Esophagus muscularis mucosa (tissue), 4 donors: ENCODE measurements at regions not wholly inside any gene's neighbourhood (a gene's known extent, or its start where the extent isn't known, plus 50 kb on each side); places are given as distances from the start of the nearest gene placed in this dataset.

Experiments
- DNase-seq: peaks from one replicate; pipeline ENCODE4 v3.0.0-alpha.2; 2017; ENCODE audit errors: extremely low spot score
- H3K27ac ChIP-seq, 4 donors: fragments of 200-600 bp; sonication (generic); replicated peaks in 1 of 4; 1 replicate in 3 of 4; 2 replicates in 1 of 4; pipeline ENCODE4 v1.5.1; 2016 to 2019; ENCODE audit warnings: mild to moderate bottlenecking in 1 of 4
- H3K27me3 ChIP-seq, 4 donors: fragments of 200-600 bp; sonication (generic); one replicate each; pipeline versions ENCODE4 v1.5.1 to v1.6.0; 2016 to 2019
- H3K36me3 ChIP-seq, 4 donors: fragments of 200-600 bp; sonication (generic); one replicate each; pipeline ENCODE4 v1.5.1; 2016 to 2019
- H3K4me1 ChIP-seq, 4 donors: fragments of 200-600 bp; sonication (generic); one replicate each; pipeline ENCODE4 v1.5.1; 2016 to 2019
- H3K4me3 ChIP-seq, 4 donors: fragments of 200-600 bp; sonication (generic); 1 replicate in 2 of 4; 2 replicates in 2 of 4; pipeline ENCODE4 v1.5.1; 2016 to 2019; ENCODE audit warnings: mild to moderate bottlenecking in 4 of 4, moderate library complexity in 1 of 4
- H3K9me3 ChIP-seq, 4 donors: fragments of 200-600 bp; sonication (generic); 1 replicate in 3 of 4; 2 replicates in 1 of 4; pipeline ENCODE4 v1.5.1; 2016 to 2019
- EP300 ChIP-seq: sonication (generic); formaldehyde crosslinking; IDR thresholded peaks from one replicate; pipeline ENCODE4 v1.6.1; 2017; ENCODE audit warnings: antibody characterized with exemption
- POLR2A ChIP-seq: fragments of 450-650 bp; IDR thresholded peaks from one replicate; pipeline ENCODE4 v1.6.1; 2017; ENCODE audit warnings: antibody characterized with exemption, moderate library complexity, mild to moderate bottlenecking, low read depth
- POLR2AphosphoS5 ChIP-seq, 2 donors: sonication (generic); formaldehyde crosslinking; IDR thresholded peaks; one replicate each; pipeline ENCODE4 v1.6.1; 2017; ENCODE audit warnings: antibody characterized with exemption in 2 of 2
- WGBS: methylation state at CpG from one replicate; pipeline ENCODE4 v1.1.5; 2018; 5-methylcytosine and 5-hydroxymethylcytosine counted together
- intact Hi-C: fragments of 100-400 bp; cut with DNase I; formaldehyde crosslinking; loops from one replicate; pipeline ENCODE4 v1.15.1; 2023
- TF ChIP-seq, protein P1 (sequence below), 3 experiments: fragments of 200-600 bp in 2 of 3; fragments of 450-650 bp in 1 of 3; sonication (generic) in 2 of 3; IDR thresholded peaks; one replicate each; pipeline ENCODE4 v1.5.1; 2017 to 2019; ENCODE audit warnings: antibody characterized with exemption in 3 of 3, mild to moderate bottlenecking in 2 of 3, moderate library complexity in 1 of 3

DNA sequence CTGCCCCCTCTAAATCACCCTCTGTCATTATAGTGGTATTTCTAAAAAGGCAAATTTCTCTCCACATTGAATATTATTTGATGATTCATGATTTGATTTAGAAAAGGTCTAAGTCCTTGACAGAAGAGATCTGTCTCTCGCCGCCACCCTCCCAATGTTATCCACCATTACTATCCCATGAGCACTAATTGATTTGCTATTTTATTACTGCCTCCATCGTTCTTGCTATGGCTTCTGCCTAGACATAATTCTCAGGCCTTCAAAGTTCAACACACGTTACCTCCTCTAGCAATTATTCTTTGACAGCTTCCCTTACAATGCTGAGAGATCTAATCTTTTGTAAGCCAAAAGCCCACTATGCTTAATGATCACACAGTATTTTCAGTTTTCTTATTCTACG is 507.0 kb upstream of the CHAC2 start:
- Histone ChIP-seq H3K9me3 (no peaks in the 10 kb centered on the region), H3K4me1 (no peaks in the 10 kb centered on the region), H3K4me3 (no peak overlapping the region), H3K27me3 (no peaks in the 10 kb centered on the region), H3K27ac (no peak overlapping the region), H3K36me3 (no peaks in the 10 kb centered on the region)
- intact Hi-C loops, result no loop called here
- no peak for DNase-seq
- TF ChIP-seq POLR2AphosphoS5 (IDR thresholded peaks at IDR 0.05) (no peak), POLR2A (no peak), EP300 (no peak)
- TF ChIP-seq, protein P1, sequence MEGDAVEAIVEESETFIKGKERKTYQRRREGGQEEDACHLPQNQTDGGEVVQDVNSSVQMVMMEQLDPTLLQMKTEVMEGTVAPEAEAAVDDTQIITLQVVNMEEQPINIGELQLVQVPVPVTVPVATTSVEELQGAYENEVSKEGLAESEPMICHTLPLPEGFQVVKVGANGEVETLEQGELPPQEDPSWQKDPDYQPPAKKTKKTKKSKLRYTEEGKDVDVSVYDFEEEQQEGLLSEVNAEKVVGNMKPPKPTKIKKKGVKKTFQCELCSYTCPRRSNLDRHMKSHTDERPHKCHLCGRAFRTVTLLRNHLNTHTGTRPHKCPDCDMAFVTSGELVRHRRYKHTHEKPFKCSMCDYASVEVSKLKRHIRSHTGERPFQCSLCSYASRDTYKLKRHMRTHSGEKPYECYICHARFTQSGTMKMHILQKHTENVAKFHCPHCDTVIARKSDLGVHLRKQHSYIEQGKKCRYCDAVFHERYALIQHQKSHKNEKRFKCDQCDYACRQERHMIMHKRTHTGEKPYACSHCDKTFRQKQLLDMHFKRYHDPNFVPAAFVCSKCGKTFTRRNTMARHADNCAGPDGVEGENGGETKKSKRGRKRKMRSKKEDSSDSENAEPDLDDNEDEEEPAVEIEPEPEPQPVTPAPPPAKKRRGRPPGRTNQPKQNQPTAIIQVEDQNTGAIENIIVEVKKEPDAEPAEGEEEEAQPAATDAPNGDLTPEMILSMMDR (IDR thresholded peaks at IDR 0.05), result no peak
- 94% methylated on average over 5 of the region's 5 CpGs for WGBS

DNA sequence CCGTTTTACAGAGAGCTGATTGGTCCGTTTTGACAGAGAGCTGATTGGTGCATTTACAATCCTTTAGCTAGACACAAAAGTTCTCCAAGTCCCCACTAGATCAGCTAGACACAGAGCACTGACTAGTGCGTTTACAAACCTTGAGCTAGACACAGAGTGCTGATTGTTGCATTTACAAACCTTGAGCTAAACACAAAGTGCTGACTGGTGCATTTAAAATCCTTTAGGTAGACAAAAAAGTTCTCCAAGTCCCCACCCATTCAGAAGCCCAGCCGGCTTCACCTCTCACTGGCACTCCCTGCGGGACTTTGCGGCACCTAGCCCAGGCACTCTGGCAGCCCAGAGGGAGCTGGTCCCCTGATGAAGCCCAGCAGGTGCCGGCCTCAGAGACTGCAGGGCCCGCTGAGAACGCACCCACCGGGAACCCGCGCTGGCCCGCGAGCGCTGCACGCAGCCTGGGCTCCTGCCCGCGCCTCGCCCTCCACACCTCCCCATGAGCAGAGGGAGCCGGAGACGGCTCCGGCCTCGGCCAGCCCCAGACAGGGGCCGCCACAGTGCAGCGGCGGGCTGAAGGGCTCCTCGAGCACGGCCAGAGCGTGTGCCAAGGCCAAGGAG is 508.1 kb upstream of the CHAC2 start:
- WGBS, result 96% methylated on average over 23 of the region's 29 CpGs
- TF ChIP-seq EP300 (no peak), POLR2AphosphoS5 (IDR thresholded peaks at IDR 0.05) (no peak), POLR2A (no peak)
- TF ChIP-seq, protein P1 (IDR thresholded peaks at IDR 0.05), result no peak
- Histone ChIP-seq H3K36me3 (no peaks in the 10 kb centered on the region), H3K27me3 (no peaks in the 10 kb centered on the region), H3K9me3 (no peaks in the 10 kb centered on the region), H3K4me3 (no peak overlapping the region), H3K4me1 (no peaks in the 10 kb centered on the region), H3K27ac (no peak overlapping the region)
- intact Hi-C loops, result no loop called here
- DNase-seq, result no peak

DNA sequence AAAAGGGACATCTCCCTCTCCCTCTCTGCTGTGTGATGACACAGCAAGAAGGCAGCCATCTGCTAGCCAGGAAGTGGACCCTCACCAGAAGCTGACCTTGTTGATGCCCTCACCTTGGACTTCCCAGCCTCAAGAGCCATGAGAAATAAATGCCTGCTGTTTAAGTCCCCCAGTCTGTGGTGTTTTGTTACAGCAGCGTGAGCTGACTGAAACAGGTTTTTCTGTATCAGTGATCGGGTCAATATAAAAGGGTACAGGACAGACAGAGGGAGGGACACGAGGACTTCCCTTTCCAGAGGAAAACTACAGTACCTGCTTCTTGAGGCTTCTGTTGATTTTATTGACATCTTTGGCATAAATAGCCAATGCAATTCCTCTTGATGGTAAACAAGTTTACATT is 510.3 kb upstream of the CHAC2 start:
- H3K27me3 ChIP-seq, result no peaks in the 10 kb centered on the region
- H3K9me3 ChIP-seq, result no peaks in the 10 kb centered on the region
- no peaks in the 10 kb centered on the region for H3K36me3 ChIP-seq
- no peak overlapping the region for H3K4me3 ChIP-seq
- DNase-seq, result no peak
- no peak for TF ChIP-seq EP300
- no peak for TF ChIP-seq POLR2A
- TF ChIP-seq, protein P1 (IDR thresholded peaks at IDR 0.05), result no peak
- no peak for TF ChIP-seq POLR2AphosphoS5 (IDR thresholded peaks at IDR 0.05)
- 100% methylated on average over 3 of the region's 3 CpGs for WGBS
- no peak overlapping the region for H3K27ac ChIP-seq
- H3K4me1 ChIP-seq, result no peaks in the 10 kb centered on the region
- intact Hi-C loops, result no loop called here

DNA sequence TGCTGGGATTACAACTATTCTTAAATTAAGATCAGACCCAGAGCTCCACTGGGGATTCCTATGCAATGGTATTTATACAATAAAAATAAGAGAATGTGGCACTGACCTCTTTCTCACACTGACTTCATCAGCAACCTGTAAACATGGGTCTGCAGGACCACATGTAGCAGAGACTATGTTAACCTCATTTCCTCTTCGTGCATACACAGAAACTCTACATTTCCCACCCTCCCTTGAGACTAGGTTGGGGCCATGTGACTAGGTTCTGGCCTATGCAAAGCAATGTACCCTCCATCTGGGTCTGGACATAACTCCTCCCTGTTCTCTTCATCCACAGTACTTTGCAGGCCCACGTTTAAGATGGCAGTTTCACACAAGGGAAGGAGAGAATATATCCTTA is 514.4 kb upstream of the CHAC2 start:
- DNase-seq, result no peak
- no peaks in the 10 kb centered on the region for H3K9me3 ChIP-seq
- no peak for TF ChIP-seq POLR2A
- no peak for TF ChIP-seq EP300
- TF ChIP-seq, protein P1 (IDR thresholded peaks at IDR 0.05), result no peak
- TF ChIP-seq POLR2AphosphoS5 (IDR thresholded peaks at IDR 0.05), result no peak
- intact Hi-C loops, result no loop called here
- no peak overlapping the region for H3K4me3 ChIP-seq
- H3K27me3 ChIP-seq, result no peaks in the 10 kb centered on the region
- H3K4me1 ChIP-seq, result no peaks in the 10 kb centered on the region
- H3K27ac ChIP-seq, result no peak overlapping the region
- WGBS, result 82% methylated on average over 2 of the region's 2 CpGs
- no peaks in the 10 kb centered on the region for H3K36me3 ChIP-seq

DNA sequence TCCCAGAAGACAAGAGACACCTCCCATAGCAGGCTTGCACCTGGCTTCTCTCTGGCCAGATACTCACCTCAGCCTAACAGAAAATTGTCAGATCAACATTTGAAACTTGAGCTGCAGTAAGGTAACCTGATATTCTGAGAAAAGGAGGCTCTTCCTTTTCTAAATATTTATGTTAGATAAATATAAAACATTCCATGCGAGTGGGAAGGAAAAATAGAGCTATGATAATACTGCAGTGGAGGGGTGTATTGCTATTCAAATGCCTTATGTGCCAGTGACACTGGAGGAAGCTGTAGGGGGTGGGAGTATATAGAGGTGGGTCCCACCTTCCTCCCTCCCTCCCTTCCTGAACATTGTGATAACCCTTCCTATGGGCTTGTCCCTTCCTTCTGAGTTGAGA is 515.5 kb upstream of the CHAC2 start:
- TF ChIP-seq, protein P1 (IDR thresholded peaks at IDR 0.05), result no peak
- TF ChIP-seq POLR2A, result no peak
- no peak for TF ChIP-seq EP300
- no peak for TF ChIP-seq POLR2AphosphoS5 (IDR thresholded peaks at IDR 0.05)
- intact Hi-C loops, result no loop called here
- no peaks in the 10 kb centered on the region for H3K9me3 ChIP-seq
- peaks cover 0 to 5% (median 0%) of the 10 kb centered on the region in 4 donors for H3K4me1 ChIP-seq
- no peak overlapping the region for H3K4me3 ChIP-seq
- WGBS, result 0% methylated on average over 1 of the region's 1 CpG
- no peaks in the 10 kb centered on the region for H3K27me3 ChIP-seq
- no peaks in the 10 kb centered on the region for H3K36me3 ChIP-seq
- DNase-seq, result no peak
- no peak overlapping the region for H3K27ac ChIP-seq
